Transverse colon (tissue), 3 donors: ENCODE measurements at regions not wholly inside any gene's neighbourhood (a gene's known extent, or its start where the extent isn't known, plus 50 kb on each side); places are given as distances from the start of the nearest gene placed in this dataset.

Experiments
- POLR2A ChIP-seq: fragments of 450-650 bp; IDR thresholded peaks from one replicate; pipeline ENCODE4 v1.6.1; 2016; ENCODE audit warnings: antibody characterized with exemption, mild to moderate bottlenecking, moderate library complexity
- TF ChIP-seq, protein P1 (sequence below), 5 experiments: fragments of 200-600 bp in 3 of 5; fragments of 450-650 bp in 2 of 5; sonication (generic) in 3 of 5; IDR thresholded peaks; 1 replicate in 2 of 5; 2 replicates in 3 of 5; pipeline ENCODE4 v1.5.1; 2016 to 2017; ENCODE audit warnings: antibody characterized with exemption in 5 of 5, inconsistent platforms in 3 of 5, mild to moderate bottlenecking in 2 of 5, moderate library complexity in 1 of 5

DNA sequence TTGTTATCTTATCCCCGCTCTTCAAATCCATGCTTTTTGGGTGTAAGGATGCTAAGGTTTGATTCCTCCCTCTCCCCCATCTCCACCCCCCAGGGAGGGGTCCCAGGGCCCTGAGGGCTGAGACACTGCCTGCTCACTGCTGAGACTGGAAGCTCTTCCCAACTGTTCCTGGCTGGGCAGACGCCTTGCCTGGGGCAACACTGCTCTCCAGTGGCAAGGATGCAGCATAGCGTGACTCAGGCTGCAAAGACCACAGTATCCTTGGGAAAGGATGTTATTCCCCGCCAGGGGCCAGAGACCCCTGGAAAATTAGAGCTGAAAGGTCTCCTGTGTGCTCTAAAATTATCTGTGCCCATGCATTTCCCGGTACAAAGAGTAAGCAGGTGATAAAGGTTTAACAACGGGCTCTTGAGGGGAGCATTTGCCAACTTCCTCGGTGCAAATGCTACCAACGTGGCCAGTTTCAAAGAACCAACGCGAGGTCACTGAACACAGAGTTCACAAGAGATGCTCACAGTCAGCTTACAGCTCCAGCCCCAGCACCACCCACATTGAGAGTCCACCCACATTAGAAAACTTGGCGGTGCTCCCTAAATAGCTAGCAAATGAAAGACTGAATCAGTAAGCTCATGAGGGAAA lies 271.9 kb downstream of the NSG2 start:
- TF ChIP-seq, protein P1, sequence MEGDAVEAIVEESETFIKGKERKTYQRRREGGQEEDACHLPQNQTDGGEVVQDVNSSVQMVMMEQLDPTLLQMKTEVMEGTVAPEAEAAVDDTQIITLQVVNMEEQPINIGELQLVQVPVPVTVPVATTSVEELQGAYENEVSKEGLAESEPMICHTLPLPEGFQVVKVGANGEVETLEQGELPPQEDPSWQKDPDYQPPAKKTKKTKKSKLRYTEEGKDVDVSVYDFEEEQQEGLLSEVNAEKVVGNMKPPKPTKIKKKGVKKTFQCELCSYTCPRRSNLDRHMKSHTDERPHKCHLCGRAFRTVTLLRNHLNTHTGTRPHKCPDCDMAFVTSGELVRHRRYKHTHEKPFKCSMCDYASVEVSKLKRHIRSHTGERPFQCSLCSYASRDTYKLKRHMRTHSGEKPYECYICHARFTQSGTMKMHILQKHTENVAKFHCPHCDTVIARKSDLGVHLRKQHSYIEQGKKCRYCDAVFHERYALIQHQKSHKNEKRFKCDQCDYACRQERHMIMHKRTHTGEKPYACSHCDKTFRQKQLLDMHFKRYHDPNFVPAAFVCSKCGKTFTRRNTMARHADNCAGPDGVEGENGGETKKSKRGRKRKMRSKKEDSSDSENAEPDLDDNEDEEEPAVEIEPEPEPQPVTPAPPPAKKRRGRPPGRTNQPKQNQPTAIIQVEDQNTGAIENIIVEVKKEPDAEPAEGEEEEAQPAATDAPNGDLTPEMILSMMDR (IDR thresholded peaks at IDR 0.05), result peak; percentile 29 to 43 (median 38)
- TF ChIP-seq POLR2A, result no peak
